Transverse colon (tissue), 4 donors: ENCODE measurements at regions not wholly inside any gene's neighbourhood (a gene's known extent, or its start where the extent isn't known, plus 50 kb on each side); places are given as distances from the start of the nearest gene placed in this dataset.

Source experiments
- DNase-seq: peaks from one replicate; pipeline ENCODE4 v3.0.0-alpha.2; 2019
- H3K27ac ChIP-seq, 4 donors: fragments of 200-600 bp; sonication (generic); 2 replicates each; pipeline ENCODE4 v1.5.1; 2016 to 2018; ENCODE audit warnings: inconsistent platforms in 4 of 4
- H3K27me3 ChIP-seq: fragments of 200-600 bp; sonication (generic); 2 replicates; pipeline ENCODE4 v1.5.1; 2017; ENCODE audit warnings: inconsistent platforms
- H3K36me3 ChIP-seq, 4 donors: fragments of 200-600 bp; sonication (generic); 2 replicates each; pipeline ENCODE4 v1.5.1; 2017 to 2019; ENCODE audit warnings: inconsistent platforms in 4 of 4
- H3K4me1 ChIP-seq, 4 donors: fragments of 200-600 bp; sonication (generic); 2 replicates each; pipeline ENCODE4 v1.5.1; 2017 to 2020; ENCODE audit warnings: inconsistent platforms in 4 of 4
- H3K4me3 ChIP-seq, 4 donors: fragments of 200-600 bp; sonication (generic); 1 replicate in 1 of 4; 2 replicates in 3 of 4; pipeline versions ENCODE4 v1.5.1 to v1.6.1; 2017 to 2019; ENCODE audit warnings: inconsistent platforms in 4 of 4
- H3K9me3 ChIP-seq, 2 donors: fragments of 200-600 bp; sonication (generic); 2 replicates each; pipeline ENCODE4 v1.5.1; 2017 to 2019; ENCODE audit warnings: inconsistent platforms in 2 of 2
- EP300 ChIP-seq: sonication (generic); formaldehyde crosslinking; IDR thresholded peaks from one replicate; pipeline ENCODE4 v1.6.1; 2017; ENCODE audit warnings: antibody characterized with exemption, low read depth
- POLR2A ChIP-seq: fragments of 450-650 bp; IDR thresholded peaks from one replicate; pipeline ENCODE4 v1.6.1; 2016; ENCODE audit warnings: antibody characterized with exemption, mild to moderate bottlenecking, moderate library complexity
- POLR2AphosphoS5 ChIP-seq, 3 donors: sonication (generic); formaldehyde crosslinking; IDR thresholded peaks; one replicate each; pipeline ENCODE4 v1.6.1; 2016; ENCODE audit warnings: antibody characterized with exemption in 3 of 3
- WGBS, 2 donors: methylation state at CpG; one replicate each; pipeline ENCODE4 v1.1.5; 2018; ENCODE audit warnings: low coverage in 1 of 2; 5-methylcytosine and 5-hydroxymethylcytosine counted together
- in situ Hi-C, 4 donors: fragments of 200-750 bp; cut with MboI; loops; one replicate each; pipeline versions ENCODE4 v1.15.0 to v1.15.1; 2017; ENCODE audit warnings: low sequenced_read_pairs in 3 of 4, low pct_ligation_motif_present in 1 of 4, low pct_unique_long_range_greater_than_20kb in 1 of 4
- intact Hi-C: fragments of 100-400 bp; cut with DNase I; formaldehyde crosslinking; loops from one replicate; pipeline ENCODE4 v1.15.1; 2023; ENCODE audit warnings: low total_unique reads
- TF ChIP-seq, protein P1 (sequence below), 5 experiments: fragments of 200-600 bp in 3 of 5; fragments of 450-650 bp in 2 of 5; sonication (generic) in 3 of 5; IDR thresholded peaks; 1 replicate in 2 of 5; 2 replicates in 3 of 5; pipeline ENCODE4 v1.5.1; 2016 to 2017; ENCODE audit warnings: antibody characterized with exemption in 5 of 5, inconsistent platforms in 3 of 5, mild to moderate bottlenecking in 2 of 5, moderate library complexity in 1 of 5

DNA sequence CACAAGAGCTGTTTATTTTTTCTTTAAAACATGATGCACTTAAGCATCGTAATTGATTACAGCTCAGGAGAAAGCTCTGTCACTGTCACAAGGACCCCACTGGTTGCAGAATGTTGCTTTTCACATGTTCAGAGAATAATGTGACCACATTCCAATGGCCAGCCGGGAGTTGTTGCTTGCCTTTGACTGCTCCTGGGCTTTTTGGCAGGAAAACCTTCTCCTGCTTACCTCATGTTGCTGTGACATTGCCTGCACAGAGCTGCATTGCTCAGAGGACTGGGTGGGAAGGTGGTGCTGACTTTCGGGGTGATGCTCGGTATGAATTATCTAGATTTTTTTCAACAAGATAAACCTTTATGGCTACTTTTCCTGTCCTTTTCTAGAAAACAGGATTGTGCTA lies 88.2 kb downstream of the PALM2AKAP2 start:
- H3K36me3 ChIP-seq = no peaks in the 10 kb centered on the region
- H3K27ac ChIP-seq = no peak overlapping the region
- no peak overlapping the region for H3K4me3 ChIP-seq
- H3K4me1 ChIP-seq = peaks cover 0 to 5% (median 2%) of the 10 kb centered on the region in 4 donors
- no peaks in the 10 kb centered on the region for H3K9me3 ChIP-seq
- H3K27me3 ChIP-seq = peaks cover 7% of the 10 kb centered on the region
- DNase-seq = no peak
- intact Hi-C loops (no loop called here), in situ Hi-C loops (no loop called here)
- TF ChIP-seq POLR2A (no peak), POLR2AphosphoS5 (IDR thresholded peaks at IDR 0.05) (no peak), EP300 (no peak)
- TF ChIP-seq, protein P1, sequence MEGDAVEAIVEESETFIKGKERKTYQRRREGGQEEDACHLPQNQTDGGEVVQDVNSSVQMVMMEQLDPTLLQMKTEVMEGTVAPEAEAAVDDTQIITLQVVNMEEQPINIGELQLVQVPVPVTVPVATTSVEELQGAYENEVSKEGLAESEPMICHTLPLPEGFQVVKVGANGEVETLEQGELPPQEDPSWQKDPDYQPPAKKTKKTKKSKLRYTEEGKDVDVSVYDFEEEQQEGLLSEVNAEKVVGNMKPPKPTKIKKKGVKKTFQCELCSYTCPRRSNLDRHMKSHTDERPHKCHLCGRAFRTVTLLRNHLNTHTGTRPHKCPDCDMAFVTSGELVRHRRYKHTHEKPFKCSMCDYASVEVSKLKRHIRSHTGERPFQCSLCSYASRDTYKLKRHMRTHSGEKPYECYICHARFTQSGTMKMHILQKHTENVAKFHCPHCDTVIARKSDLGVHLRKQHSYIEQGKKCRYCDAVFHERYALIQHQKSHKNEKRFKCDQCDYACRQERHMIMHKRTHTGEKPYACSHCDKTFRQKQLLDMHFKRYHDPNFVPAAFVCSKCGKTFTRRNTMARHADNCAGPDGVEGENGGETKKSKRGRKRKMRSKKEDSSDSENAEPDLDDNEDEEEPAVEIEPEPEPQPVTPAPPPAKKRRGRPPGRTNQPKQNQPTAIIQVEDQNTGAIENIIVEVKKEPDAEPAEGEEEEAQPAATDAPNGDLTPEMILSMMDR (IDR thresholded peaks at IDR 0.05) = no peak
- WGBS, 2 donors = 67 to 69% methylated on average over 1 to 4 of the region's 4 CpGs

DNA sequence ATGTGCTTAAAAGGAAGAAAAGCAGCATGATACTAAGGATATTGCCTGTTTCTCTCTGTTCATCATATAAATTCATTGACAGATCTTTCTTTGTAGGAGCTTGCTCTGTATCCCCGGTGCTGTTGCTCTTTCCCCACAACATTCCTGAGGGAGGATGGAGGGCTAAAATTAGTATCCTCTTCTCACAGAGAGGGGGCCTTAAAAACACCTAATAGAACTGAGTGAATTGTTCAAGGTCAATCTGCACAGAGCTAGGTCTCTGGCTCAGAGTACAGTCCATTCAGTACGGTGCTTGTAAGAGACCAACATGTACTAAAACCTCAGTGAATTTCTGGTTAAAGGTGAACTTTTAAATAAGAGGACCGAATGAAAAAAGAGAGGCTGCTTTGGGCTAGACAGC lies 88.7 kb downstream of the PALM2AKAP2 start:
- WGBS, 2 donors = 40 to 68% methylated on average over 3 of the region's 3 CpGs
- TF ChIP-seq POLR2A (no peak), POLR2AphosphoS5 (IDR thresholded peaks at IDR 0.05) (no peak), EP300 (no peak)
- TF ChIP-seq, protein P1 (IDR thresholded peaks at IDR 0.05) = no peak
- H3K36me3 ChIP-seq = no peaks in the 10 kb centered on the region

DNA sequence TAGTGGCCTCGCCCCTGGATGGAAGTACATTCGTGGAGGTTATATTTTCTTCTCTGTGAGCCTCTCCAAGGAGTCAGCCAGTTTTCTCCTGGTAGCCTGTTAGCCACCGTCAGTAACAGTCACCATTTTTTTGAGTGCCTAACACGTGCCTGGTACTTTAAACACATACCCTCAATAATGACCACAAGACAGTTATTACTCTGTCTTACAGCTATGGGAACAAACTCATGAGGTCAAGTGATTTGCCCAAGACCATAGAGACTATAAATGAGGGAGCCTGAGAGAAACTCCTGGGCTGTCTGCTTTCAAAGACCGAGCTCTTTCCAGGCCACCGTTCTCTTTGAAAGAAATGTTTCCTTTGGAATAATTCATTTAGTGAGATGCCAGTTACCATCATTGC lies 90.4 kb downstream of the PALM2AKAP2 start:
- in situ Hi-C loops (no loop called here), intact Hi-C loops (no loop called here)
- TF ChIP-seq POLR2AphosphoS5 (IDR thresholded peaks at IDR 0.05) = no peak
- no peak for TF ChIP-seq EP300
- no peak for TF ChIP-seq POLR2A
- TF ChIP-seq, protein P1 (IDR thresholded peaks at IDR 0.05) = no peak
- Histone ChIP-seq H3K36me3 (no peaks in the 10 kb centered on the region), H3K27me3 (peaks cover 11% of the 10 kb centered on the region), H3K9me3 (no peaks in the 10 kb centered on the region), H3K4me3 (no peak overlapping the region), H3K27ac (no peak overlapping the region), H3K4me1 (peaks cover 0 to 5% (median 2%) of the 10 kb centered on the region in 4 donors)
- no peak for DNase-seq
- 54 to 60% methylated on average over 5 to 6 of the region's 6 CpGs for WGBS, 2 donors

More for the DNA sequence above, 88.7 kb downstream of the PALM2AKAP2 start:
- Histone ChIP-seq H3K9me3 (no peaks in the 10 kb centered on the region), H3K4me3 (no peak overlapping the region), H3K27me3 (peaks cover 7% of the 10 kb centered on the region), H3K27ac (no peak overlapping the region), H3K4me1 (peaks cover 0 to 5% (median 2%) of the 10 kb centered on the region in 4 donors)
- intact Hi-C loops = no loop called here
- in situ Hi-C loops = no loop called here
- DNase-seq = no peak

DNA sequence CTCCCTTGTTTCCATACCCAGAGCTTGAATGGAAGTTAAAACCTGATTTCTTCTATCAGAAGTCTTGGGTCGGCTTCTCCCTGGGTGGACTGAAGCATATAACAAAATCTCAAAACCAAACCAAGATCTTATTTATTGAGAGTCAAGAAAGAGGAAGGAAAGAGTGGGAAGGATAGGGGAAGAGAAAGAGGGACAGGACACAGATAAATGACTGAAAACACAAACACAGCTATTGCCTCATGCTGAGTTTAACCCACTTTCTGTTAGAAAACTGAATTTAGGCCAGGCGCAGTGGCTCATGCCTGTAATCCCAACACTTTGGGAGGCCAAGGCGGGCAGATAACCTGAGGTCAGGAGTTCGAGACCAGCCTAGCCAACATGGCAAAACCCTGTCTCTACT lies 92.9 kb downstream of the PALM2AKAP2 start:
- in situ Hi-C loops (no loop called here), intact Hi-C loops (no loop called here)
- Histone ChIP-seq H3K9me3 (no peaks in the 10 kb centered on the region), H3K4me3 (no peak overlapping the region), H3K27ac (no peak overlapping the region), H3K36me3 (no peaks in the 10 kb centered on the region), H3K4me1 (no peaks in the 10 kb centered on the region), H3K27me3 (peaks cover 11% of the 10 kb centered on the region)
- TF ChIP-seq POLR2AphosphoS5 (IDR thresholded peaks at IDR 0.05) (no peak), POLR2A (no peak), EP300 (no peak)
- TF ChIP-seq, protein P1 (IDR thresholded peaks at IDR 0.05) = no peak
- DNase-seq = no peak
- WGBS, 2 donors = 85 to 96% methylated on average over 4 of the region's 4 CpGs
